HepG2 (cell line): ENCODE measurements at regions not wholly inside any gene's neighbourhood (a gene's known extent, or its start where the extent isn't known, plus 50 kb on each side); places are given as distances from the start of the nearest gene placed in this dataset.

Experiments
- ATAC-seq: fragments of 200-7000 bp; cut with Tn5 transposase; 3 replicates; pipeline ENCODE4 v1.9.1; 2020; ENCODE audit warnings: mild to moderate bottlenecking, moderate library complexity
- BruUV-seq: library from RNA; stranded (reverse); fragments of 400-500 nt; replicated peaks from 2 replicates; lab custom pipeline; 2021; lab: Mats Ljungman, UMichigan
- CTCF ChIA-PET: fragments of 300-600 bp; formaldehyde crosslinking; extraction: SDS; loops from one replicate; lab custom pipeline; 2021; ENCODE audit warnings: low total read pairs, inconsistent platforms, low intra/inter-chr PET ratio; lab: Yijun Ruan, JAX
- POLR2A ChIA-PET: fragments of 350-600 bp; sonication (Branson Sonifier 250); formaldehyde crosslinking; loops from one replicate; lab custom pipeline; 2020; ENCODE audit warnings: antibody characterized with exemption, inconsistent platforms; lab: Yijun Ruan, JAX
- DNase-seq: peaks from one replicate; pipeline ENCODE4 v3.0.0-alpha.2; 2015; ENCODE audit warnings: low spot score
- FAIRE-seq: peaks from 3 replicates; lab custom pipeline; 2011; peaks lifted over from hg19 to GRCh38; lab: Jason Lieb, UNC
- H2AFZ ChIP-seq: one replicate; pipeline ENCODE4 v1.6.1; 2011; ENCODE audit warnings: low read length, inconsistent platforms
- H3K27ac ChIP-seq: fragments of 300-600 bp; 3 replicates; pipeline ENCODE4 v1.8.0; 2011; ENCODE audit warnings: mixed run types, mild to moderate bottlenecking, mixed read lengths, low read length, inconsistent platforms; ENCODE audit not compliant: insufficient read depth; ENCODE audit errors: extremely low read length
- H3K27me3 ChIP-seq, 2 experiments: fragments of 200-600 bp in 1 of 2; 2 replicates in 1 of 2; 3 replicates in 1 of 2; pipeline versions ENCODE4 v1.6.0 to v1.8.0; 2011; ENCODE audit warnings: low read length in 2 of 2, mild to moderate bottlenecking in 2 of 2, moderate library complexity in 2 of 2, inconsistent platforms in 1 of 2; ENCODE audit not compliant: insufficient read depth in 2 of 2, control insufficient read depth in 1 of 2
- H3K36me3 ChIP-seq, 2 experiments: fragments of 200-600 bp in 1 of 2; replicated peaks in 1 of 2; 2 replicates in 1 of 2; 3 replicates in 1 of 2; pipeline versions ENCODE4 v1.5.1 to v1.8.0; 2011; ENCODE audit warnings: low read length in 2 of 2, inconsistent platforms in 1 of 2; ENCODE audit not compliant: insufficient read depth in 2 of 2, control insufficient read depth in 1 of 2
- H3K4me1 ChIP-seq: 2 replicates; pipeline ENCODE4 v1.5.1; 2012; ENCODE audit warnings: low read length, inconsistent platforms; ENCODE audit not compliant: insufficient read depth
- H3K4me2 ChIP-seq: 2 replicates; pipeline ENCODE4 v1.6.0; 2011; ENCODE audit warnings: low read depth, low read length, inconsistent platforms
- H3K4me3 ChIP-seq, 3 experiments: fragments of 200-600 bp in 1 of 3; sonication (generic), shearing (Covaris generic) in 1 of 3; replicated peaks in 1 of 3; 2 replicates each; pipeline ENCODE4 v1.5.1; 2011 to 2016; ENCODE audit warnings: low read length in 3 of 3, inconsistent platforms in 2 of 3, low read depth in 2 of 3, mild to moderate bottlenecking in 2 of 3, control low read depth in 1 of 3, mixed read lengths in 1 of 3; ENCODE audit not compliant: insufficient read depth in 1 of 3
- H3K79me2 ChIP-seq: one replicate; pipeline ENCODE4 v1.6.1; 2011; ENCODE audit warnings: low read length, inconsistent platforms; ENCODE audit not compliant: insufficient read depth
- H3K9ac ChIP-seq: 2 replicates; pipeline ENCODE4 v1.6.0; 2011; ENCODE audit warnings: mild to moderate bottlenecking, low read depth, low read length, inconsistent platforms; ENCODE audit not compliant: insufficient read depth
- H3K9me3 ChIP-seq: 2 replicates; pipeline ENCODE4 v1.5.1; 2012; ENCODE audit warnings: mild to moderate bottlenecking, low read length
- H4K20me1 ChIP-seq: 2 replicates; pipeline ENCODE4 v1.6.0; 2011; ENCODE audit warnings: inconsistent platforms, mild to moderate bottlenecking, low read length, moderate library complexity; ENCODE audit not compliant: insufficient read depth
- GTF2F1 ChIP-seq: fragments of 150-350 bp; IDR thresholded peaks from 2 replicates; pipeline ENCODE4 v1.6.1; 2014; ENCODE audit warnings: low read length
- KDM5A ChIP-seq: fragments of 200-600 bp; sonication (generic); IDR thresholded peaks from 2 replicates; pipeline ENCODE4 v1.7.0; 2018; ENCODE audit warnings: antibody characterized with exemption, mild to moderate bottlenecking, low read length, borderline replicate concordance
- NFYC ChIP-seq: IDR thresholded peaks from 2 replicates; pipeline ENCODE4 v1.6.1; 2016; ENCODE audit warnings: missing genetic modification reagents, missing compliant biosample characterization
- WGBS: methylation state at CpG from one replicate; pipeline ENCODE4 v1.1.6; 2017; ENCODE audit warnings: low lambda C conversion rate; 5-methylcytosine and 5-hydroxymethylcytosine counted together
- in situ Hi-C: cut with HindIII; loops from 2 replicates; pipeline ENCODE4 v1.10.0; 2017; ENCODE audit warnings: low pct_unique_long_range_greater_than_20kb; ENCODE audit not compliant: extremely low pct_ligation_motif_present
- intact Hi-C: fragments of 100-400 bp; cut with micrococcal nuclease; formaldehyde crosslinking; loops from one replicate; pipeline ENCODE4 v1.10.0; 2022; ENCODE audit not compliant: unreplicated experiment
- TF ChIP-seq, protein P1 (sequence below): sonication (generic); formaldehyde crosslinking; IDR thresholded peaks from 2 replicates; pipeline ENCODE4 v1.4.0; 2020; ENCODE audit warnings: mild to moderate bottlenecking, missing genetic modification reagents
- TF ChIP-seq, protein P2 (sequence below): sonication (generic); formaldehyde crosslinking; IDR thresholded peaks from 2 replicates; pipeline ENCODE4 v1.5.0; 2020; ENCODE audit warnings: missing genetic modification reagents
- TF ChIP-seq, protein P3 (sequence below): sonication (generic); formaldehyde crosslinking; IDR thresholded peaks from 2 replicates; pipeline ENCODE4 v1.4.0; 2020; ENCODE audit warnings: missing genetic modification reagents, borderline replicate concordance
- TF ChIP-seq, protein P4 (sequence below): sonication (generic); formaldehyde crosslinking; IDR thresholded peaks from 2 replicates; pipeline ENCODE4 v1.8.0; 2022; ENCODE audit warnings: missing genetic modification reagents, mild to moderate bottlenecking, borderline replicate concordance

DNA sequence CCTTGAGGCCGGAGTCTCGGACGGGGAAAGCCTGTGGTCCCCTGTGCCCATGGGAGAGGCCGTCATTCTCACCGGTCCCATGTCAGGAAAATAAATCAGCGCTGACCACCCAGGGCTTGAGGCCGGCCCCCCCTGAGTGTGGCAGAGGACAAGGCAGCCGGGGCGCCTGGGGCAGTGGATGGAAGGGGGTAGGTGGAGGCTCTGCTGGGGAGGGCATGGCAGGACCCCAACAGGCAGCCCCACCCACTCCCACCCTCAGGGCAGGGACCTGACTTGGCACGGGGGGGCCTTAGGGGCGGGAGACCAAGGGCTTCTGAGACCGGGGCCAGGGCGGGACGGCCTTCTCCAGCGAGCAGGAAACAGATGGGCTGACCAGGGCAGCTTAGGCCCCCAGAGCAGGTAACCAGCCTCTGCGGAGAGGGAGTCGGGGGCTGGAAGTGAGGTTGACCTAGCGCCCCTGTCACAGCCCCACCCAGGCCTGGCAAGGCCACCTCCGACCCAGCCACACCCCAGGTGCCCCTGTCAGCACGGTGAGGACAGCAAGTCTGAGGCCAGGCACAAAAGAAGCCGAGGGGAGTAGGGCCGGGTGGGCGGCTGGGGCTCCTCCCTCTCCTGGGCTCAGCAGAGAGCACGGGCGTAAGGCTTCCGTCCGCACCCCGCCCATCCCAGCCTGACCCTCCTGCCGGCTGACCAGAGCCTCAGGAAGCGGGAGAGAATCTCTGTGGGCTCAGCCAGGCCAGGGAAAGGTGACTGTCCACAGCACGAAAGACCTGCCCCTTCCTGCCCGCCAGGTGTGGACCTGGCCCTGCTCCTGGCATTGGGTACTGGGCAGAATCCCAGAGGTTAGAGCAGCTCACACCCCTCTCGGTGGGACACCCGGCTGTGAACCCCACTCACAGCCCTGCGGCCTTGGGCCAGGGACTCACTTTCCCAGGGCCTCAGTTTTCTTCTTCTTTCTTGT is 87.4 kb downstream of the FOXL3 start (continued):
- TF ChIP-seq NFYC: no peak
- TF ChIP-seq GTF2F1: no peak

DNA sequence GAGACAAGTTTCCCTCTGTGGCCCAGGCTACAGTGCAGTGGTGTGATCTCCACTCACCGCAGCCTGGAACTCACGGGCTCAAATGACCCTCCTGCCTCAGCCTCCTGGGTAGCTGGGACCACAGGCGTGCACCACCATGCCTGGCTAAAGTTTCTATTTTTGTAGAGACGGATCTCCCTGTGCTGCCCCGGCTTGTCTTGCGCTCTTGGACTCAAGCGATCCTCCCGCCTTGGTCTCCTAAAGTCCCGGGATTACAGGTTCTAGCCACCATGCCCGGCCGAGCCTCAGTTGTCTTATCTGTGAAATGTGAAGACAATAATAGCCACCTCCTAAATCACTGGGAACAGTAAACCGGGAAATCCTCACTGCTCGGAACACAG is 88.1 kb downstream of the FOXL3 start:
- no peak for ATAC-seq
- Histone ChIP-seq H4K20me1 (no peaks in the 10 kb centered on the region), H3K27me3 (peaks cover 2 to 26% of the 10 kb centered on the region in 2 experiments; a peak in 3 of 5 replicates), H3K9ac (no peak overlapping the region), H3K36me3 (no peaks in the 10 kb centered on the region), H2AFZ (no peak overlapping the region), H3K4me3 (no peak overlapping the region), H3K27ac (no peak overlapping the region), H3K9me3 (no peaks in the 10 kb centered on the region), H3K4me1 (peaks cover 45% of the 10 kb centered on the region)
- in situ Hi-C loops: no loop called here
- no peak for DNase-seq
- WGBS: 89% methylated on average over 13 of the region's 13 CpGs
- no peak for FAIRE-seq
- no TSS peak for BruUV-seq
- no peak for TF ChIP-seq KDM5A
- TF ChIP-seq, protein P1, sequence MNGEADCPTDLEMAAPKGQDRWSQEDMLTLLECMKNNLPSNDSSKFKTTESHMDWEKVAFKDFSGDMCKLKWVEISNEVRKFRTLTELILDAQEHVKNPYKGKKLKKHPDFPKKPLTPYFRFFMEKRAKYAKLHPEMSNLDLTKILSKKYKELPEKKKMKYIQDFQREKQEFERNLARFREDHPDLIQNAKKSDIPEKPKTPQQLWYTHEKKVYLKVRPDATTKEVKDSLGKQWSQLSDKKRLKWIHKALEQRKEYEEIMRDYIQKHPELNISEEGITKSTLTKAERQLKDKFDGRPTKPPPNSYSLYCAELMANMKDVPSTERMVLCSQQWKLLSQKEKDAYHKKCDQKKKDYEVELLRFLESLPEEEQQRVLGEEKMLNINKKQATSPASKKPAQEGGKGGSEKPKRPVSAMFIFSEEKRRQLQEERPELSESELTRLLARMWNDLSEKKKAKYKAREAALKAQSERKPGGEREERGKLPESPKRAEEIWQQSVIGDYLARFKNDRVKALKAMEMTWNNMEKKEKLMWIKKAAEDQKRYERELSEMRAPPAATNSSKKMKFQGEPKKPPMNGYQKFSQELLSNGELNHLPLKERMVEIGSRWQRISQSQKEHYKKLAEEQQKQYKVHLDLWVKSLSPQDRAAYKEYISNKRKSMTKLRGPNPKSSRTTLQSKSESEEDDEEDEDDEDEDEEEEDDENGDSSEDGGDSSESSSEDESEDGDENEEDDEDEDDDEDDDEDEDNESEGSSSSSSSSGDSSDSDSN (CRISPR knock-in tag): no peak
- TF ChIP-seq, protein P2, sequence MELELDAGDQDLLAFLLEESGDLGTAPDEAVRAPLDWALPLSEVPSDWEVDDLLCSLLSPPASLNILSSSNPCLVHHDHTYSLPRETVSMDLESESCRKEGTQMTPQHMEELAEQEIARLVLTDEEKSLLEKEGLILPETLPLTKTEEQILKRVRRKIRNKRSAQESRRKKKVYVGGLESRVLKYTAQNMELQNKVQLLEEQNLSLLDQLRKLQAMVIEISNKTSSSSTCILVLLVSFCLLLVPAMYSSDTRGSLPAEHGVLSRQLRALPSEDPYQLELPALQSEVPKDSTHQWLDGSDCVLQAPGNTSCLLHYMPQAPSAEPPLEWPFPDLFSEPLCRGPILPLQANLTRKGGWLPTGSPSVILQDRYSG: no peak
- TF ChIP-seq, protein P3, sequence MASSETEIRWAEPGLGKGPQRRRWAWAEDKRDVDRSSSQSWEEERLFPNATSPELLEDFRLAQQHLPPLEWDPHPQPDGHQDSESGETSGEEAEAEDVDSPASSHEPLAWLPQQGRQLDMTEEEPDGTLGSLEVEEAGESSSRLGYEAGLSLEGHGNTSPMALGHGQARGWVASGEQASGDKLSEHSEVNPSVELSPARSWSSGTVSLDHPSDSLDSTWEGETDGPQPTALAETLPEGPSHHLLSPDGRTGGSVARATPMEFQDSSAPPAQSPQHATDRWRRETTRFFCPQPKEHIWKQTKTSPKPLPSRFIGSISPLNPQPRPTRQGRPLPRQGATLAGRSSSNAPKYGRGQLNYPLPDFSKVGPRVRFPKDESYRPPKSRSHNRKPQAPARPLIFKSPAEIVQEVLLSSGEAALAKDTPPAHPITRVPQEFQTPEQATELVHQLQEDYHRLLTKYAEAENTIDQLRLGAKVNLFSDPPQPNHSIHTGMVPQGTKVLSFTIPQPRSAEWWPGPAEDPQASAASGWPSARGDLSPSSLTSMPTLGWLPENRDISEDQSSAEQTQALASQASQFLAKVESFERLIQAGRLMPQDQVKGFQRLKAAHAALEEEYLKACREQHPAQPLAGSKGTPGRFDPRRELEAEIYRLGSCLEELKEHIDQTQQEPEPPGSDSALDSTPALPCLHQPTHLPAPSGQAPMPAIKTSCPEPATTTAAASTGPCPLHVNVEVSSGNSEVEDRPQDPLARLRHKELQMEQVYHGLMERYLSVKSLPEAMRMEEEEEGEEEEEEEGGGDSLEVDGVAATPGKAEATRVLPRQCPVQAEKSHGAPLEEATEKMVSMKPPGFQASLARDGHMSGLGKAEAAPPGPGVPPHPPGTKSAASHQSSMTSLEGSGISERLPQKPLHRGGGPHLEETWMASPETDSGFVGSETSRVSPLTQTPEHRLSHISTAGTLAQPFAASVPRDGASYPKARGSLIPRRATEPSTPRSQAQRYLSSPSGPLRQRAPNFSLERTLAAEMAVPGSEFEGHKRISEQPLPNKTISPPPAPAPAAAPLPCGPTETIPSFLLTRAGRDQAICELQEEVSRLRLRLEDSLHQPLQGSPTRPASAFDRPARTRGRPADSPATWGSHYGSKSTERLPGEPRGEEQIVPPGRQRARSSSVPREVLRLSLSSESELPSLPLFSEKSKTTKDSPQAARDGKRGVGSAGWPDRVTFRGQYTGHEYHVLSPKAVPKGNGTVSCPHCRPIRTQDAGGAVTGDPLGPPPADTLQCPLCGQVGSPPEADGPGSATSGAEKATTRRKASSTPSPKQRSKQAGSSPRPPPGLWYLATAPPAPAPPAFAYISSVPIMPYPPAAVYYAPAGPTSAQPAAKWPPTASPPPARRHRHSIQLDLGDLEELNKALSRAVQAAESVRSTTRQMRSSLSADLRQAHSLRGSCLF: no peak
- TF ChIP-seq, protein P4, sequence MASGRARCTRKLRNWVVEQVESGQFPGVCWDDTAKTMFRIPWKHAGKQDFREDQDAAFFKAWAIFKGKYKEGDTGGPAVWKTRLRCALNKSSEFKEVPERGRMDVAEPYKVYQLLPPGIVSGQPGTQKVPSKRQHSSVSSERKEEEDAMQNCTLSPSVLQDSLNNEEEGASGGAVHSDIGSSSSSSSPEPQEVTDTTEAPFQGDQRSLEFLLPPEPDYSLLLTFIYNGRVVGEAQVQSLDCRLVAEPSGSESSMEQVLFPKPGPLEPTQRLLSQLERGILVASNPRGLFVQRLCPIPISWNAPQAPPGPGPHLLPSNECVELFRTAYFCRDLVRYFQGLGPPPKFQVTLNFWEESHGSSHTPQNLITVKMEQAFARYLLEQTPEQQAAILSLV (CRISPR knock-in tag): no peak
- TF ChIP-seq, all 625 proteins: peak for 0
- intact Hi-C loops: loop anchor here (10.0 kb wide), 1 partner anchor 47 kb away; no protein-coding TSS in a partner anchor
- Histone ChIP-seq H3K4me2 (no peak overlapping the region), H3K79me2 (no peaks in the 10 kb centered on the region)
- CTCF ChIA-PET: no interaction called here
- POLR2A ChIA-PET: no interaction called here
